Breast epithelium (tissue), 4 donors: ENCODE measurements at regions not wholly inside any gene's neighbourhood (a gene's known extent, or its start where the extent isn't known, plus 50 kb on each side); places are given as distances from the start of the nearest gene placed in this dataset.
"Not testable (repeated sequence)": the region's sequence is repeated elsewhere in the genome, so short reads cannot be mapped to it uniquely, and the experiment has no call there.

ENCODE experiments used
- DNase-seq, 2 donors: peaks; one replicate each; pipeline ENCODE4 v3.0.0-alpha.2; 2019; ENCODE audit warnings: low spot score in 2 of 2
- H3K27ac ChIP-seq, 2 donors: fragments of 200-600 bp; sonication (generic) in 1 of 2; one replicate each; pipeline ENCODE4 v1.5.1; 2016 to 2019; ENCODE audit warnings: mild to moderate bottlenecking in 1 of 2
- H3K27me3 ChIP-seq, 2 donors: fragments of 200-600 bp; sonication (generic) in 1 of 2; one replicate each; pipeline versions ENCODE4 v1.5.1 to v1.6.0; 2017 to 2019; ENCODE audit warnings: control low read depth in 1 of 2, mild to moderate bottlenecking in 1 of 2
- H3K36me3 ChIP-seq: fragments of 200-600 bp; one replicate; pipeline ENCODE4 v1.5.1; 2019
- H3K4me1 ChIP-seq, 2 donors: fragments of 200-600 bp; sonication (generic); one replicate each; pipeline ENCODE4 v1.5.1; 2016 to 2019; ENCODE audit warnings: control low read depth in 1 of 2
- H3K4me3 ChIP-seq, 3 donors: fragments of 200-600 bp; sonication (generic); 1 replicate in 2 of 3; 2 replicates in 1 of 3; pipeline ENCODE4 v1.5.1; 2016 to 2019; ENCODE audit warnings: mild to moderate bottlenecking in 3 of 3, moderate library complexity in 2 of 3
- H3K9me3 ChIP-seq, 2 donors: fragments of 200-600 bp; sonication (generic) in 1 of 2; one replicate each; pipeline ENCODE4 v1.5.1; 2016 to 2019; ENCODE audit warnings: control low read depth in 1 of 2
- POLR2A ChIP-seq: fragments of 450-650 bp; IDR thresholded peaks from one replicate; pipeline ENCODE4 v1.6.1; 2016; ENCODE audit warnings: antibody characterized with exemption, mild to moderate bottlenecking, moderate library complexity
- POLR2AphosphoS5 ChIP-seq, 3 donors: sonication (generic); formaldehyde crosslinking; IDR thresholded peaks; one replicate each; pipeline ENCODE4 v1.6.1; 2017; ENCODE audit warnings: antibody characterized with exemption in 3 of 3
- intact Hi-C: fragments of 100-400 bp; cut with DNase I; formaldehyde crosslinking; loops from one replicate; pipeline ENCODE4 v1.15.1; 2023; ENCODE audit warnings: low total_unique reads
- TF ChIP-seq, protein P1 (sequence below), 3 donors: fragments of 450-650 bp; IDR thresholded peaks; one replicate each; pipeline ENCODE4 v1.5.1; 2016 to 2017; ENCODE audit warnings: antibody characterized with exemption in 3 of 3, mild to moderate bottlenecking in 3 of 3, moderate library complexity in 3 of 3

DNA sequence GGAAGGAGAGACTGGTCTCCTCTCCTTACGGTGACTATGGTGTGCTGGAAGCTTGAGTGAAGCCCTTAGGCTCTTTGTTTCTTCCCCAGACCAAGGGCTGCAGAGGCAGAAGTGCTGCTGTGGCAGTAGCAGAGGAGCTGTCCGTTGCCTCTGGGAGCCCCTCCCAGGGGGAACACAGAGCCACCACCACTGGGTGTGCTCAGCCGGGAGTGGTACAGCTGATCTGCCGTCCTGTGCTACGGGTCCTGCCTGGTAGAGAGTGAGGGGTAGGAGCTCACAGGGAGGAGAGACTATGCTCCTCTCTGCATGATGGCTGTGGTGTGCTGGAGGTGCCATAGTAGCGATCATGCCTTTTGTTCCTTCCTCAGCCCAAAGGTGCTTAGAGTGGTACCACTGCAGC lies 318.7 kb downstream of the DOK5 start:
- Histone ChIP-seq H3K27me3 (no peaks in the 10 kb centered on the region), H3K9me3 (peaks cover 0 to 14% of the 10 kb centered on the region in 2 donors), H3K27ac (no peak overlapping the region), H3K36me3 (no peaks in the 10 kb centered on the region), H3K4me1 (no peaks in the 10 kb centered on the region), H3K4me3 (no peak overlapping the region)
- no peak for TF ChIP-seq POLR2A
- TF ChIP-seq, protein P1, sequence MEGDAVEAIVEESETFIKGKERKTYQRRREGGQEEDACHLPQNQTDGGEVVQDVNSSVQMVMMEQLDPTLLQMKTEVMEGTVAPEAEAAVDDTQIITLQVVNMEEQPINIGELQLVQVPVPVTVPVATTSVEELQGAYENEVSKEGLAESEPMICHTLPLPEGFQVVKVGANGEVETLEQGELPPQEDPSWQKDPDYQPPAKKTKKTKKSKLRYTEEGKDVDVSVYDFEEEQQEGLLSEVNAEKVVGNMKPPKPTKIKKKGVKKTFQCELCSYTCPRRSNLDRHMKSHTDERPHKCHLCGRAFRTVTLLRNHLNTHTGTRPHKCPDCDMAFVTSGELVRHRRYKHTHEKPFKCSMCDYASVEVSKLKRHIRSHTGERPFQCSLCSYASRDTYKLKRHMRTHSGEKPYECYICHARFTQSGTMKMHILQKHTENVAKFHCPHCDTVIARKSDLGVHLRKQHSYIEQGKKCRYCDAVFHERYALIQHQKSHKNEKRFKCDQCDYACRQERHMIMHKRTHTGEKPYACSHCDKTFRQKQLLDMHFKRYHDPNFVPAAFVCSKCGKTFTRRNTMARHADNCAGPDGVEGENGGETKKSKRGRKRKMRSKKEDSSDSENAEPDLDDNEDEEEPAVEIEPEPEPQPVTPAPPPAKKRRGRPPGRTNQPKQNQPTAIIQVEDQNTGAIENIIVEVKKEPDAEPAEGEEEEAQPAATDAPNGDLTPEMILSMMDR (IDR thresholded peaks at IDR 0.05) = no peak
- TF ChIP-seq POLR2AphosphoS5 (IDR thresholded peaks at IDR 0.05) = no peak
- intact Hi-C loops = no loop called here
- no peak for DNase-seq

DNA sequence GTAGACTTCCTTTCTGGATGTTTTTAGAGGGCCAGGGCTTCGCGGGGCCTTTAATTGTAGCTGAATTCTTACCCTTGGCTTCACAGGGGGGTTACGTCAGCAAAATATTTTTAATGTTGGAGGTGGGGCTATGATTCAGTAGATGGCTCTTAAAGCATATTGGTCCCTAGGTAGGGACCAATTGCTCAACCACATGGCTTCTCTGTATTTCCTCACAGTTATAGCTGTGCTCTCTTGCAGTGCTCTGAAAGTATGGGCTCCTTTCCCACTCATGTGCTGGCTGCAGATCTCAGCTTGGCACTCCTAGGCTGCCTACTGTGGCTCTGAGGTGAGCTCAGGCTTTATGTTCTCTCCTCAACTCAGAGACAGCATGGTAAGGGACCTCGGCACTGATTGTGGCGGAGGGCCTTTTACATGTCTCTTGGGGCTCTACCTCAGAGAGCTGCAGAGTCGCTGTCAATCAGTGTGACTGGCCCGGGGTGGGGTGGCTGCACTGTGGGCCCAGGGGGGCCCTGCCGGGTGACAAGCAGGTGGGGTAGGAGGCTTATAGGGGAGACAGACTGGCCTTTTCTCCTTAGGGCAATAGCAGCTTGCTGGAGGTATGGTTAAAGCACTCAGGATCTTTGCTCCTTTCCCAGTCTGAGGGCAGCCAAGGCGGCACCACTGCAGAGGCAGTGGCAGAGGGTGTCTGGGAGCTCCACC lies 318.0 kb downstream of the DOK5 start:
- no peak overlapping the region for H3K27ac ChIP-seq
- no peak overlapping the region for H3K4me3 ChIP-seq
- no peaks in the 10 kb centered on the region for H3K27me3 ChIP-seq
- no peaks in the 10 kb centered on the region for H3K4me1 ChIP-seq
- peaks cover 0 to 21% of the 10 kb centered on the region in 2 donors for H3K9me3 ChIP-seq
- no peak for DNase-seq
- intact Hi-C loops = no loop called here
- TF ChIP-seq, protein P1 (IDR thresholded peaks at IDR 0.05) = no peak
- TF ChIP-seq POLR2AphosphoS5 (IDR thresholded peaks at IDR 0.05) (no peak), POLR2A (no peak)
- H3K36me3 ChIP-seq = no peaks in the 10 kb centered on the region

DNA sequence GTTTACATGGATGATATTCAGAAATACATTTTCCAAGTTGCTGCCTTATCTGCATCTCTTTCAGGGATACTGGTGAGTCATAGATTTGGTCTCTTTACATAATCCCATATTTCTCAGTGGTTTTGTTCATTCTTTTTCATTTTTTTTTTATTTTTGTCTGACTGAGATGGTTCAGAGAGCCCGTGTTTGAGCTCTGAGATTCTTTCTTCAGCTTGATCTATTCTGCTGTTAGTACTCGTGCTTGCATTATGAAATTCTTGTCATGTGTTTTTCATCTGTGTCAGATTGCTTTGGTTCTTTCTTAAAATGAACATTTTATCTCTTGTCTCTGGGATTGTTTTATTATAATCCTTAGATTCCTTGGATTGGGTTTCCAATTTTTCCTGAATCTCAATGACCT lies 317.3 kb downstream of the DOK5 start:
- Histone ChIP-seq H3K27me3 (no peaks in the 10 kb centered on the region), H3K4me1 (no peaks in the 10 kb centered on the region), H3K36me3 (no peaks in the 10 kb centered on the region), H3K4me3 (no peak overlapping the region), H3K9me3 (peaks cover 0 to 24% of the 10 kb centered on the region in 2 donors), H3K27ac (no peak overlapping the region)
- no peak for TF ChIP-seq POLR2A
- TF ChIP-seq, protein P1 (IDR thresholded peaks at IDR 0.05) = no peak
- no peak for TF ChIP-seq POLR2AphosphoS5 (IDR thresholded peaks at IDR 0.05)
- DNase-seq = no peak
- intact Hi-C loops = no loop called here

DNA sequence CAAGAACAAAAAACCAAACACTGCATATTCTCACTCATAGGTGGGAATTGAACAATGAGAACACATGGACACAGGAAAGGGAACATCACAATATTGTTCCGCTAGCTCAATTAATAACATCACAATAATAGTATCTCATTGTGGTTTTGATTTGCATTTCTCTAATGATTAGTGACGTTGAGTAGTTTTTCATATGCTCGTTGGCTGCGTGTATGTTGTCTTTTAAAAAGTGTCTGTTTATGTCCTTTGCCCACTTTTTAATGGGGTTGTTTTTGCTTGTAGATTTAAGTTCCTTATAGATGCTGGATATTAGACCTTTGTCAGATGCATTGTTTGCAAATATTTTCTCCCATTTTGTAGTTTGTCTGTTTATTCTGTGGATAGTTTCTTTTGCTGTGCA lies 312.9 kb downstream of the DOK5 start:
- H3K36me3 ChIP-seq, H3K4me3 ChIP-seq, H3K4me1 ChIP-seq, H3K27me3 ChIP-seq, intact Hi-C loops, DNase-seq, H3K27ac ChIP-seq: not testable (repeated sequence)
- H3K9me3 ChIP-seq = peaks cover 0 to 19% of the 10 kb centered on the region in 2 donors

DNA sequence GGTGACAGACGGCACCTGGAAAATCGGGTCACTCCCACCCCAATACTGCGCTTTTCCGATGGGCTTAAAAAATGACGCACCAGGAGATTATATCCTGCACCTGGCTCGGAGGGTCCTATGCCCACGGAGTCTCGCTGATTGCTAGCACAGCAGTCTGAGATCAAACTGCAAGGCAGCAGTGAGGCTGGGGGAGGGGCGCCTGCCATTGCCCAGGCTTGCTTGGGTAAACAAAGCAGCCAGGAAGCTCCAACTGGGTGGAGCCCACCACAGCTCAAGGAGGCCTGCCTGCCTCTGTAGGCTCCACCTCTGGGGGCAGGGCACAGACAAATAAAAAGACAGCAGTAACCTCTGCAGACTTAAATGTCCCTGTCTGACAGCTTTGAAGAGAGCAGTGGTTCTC lies 307.4 kb downstream of the DOK5 start:
- H3K27me3 ChIP-seq, H3K4me1 ChIP-seq, intact Hi-C loops, DNase-seq, H3K4me3 ChIP-seq, H3K36me3 ChIP-seq, H3K9me3 ChIP-seq, H3K27ac ChIP-seq: not testable (repeated sequence)

DNA sequence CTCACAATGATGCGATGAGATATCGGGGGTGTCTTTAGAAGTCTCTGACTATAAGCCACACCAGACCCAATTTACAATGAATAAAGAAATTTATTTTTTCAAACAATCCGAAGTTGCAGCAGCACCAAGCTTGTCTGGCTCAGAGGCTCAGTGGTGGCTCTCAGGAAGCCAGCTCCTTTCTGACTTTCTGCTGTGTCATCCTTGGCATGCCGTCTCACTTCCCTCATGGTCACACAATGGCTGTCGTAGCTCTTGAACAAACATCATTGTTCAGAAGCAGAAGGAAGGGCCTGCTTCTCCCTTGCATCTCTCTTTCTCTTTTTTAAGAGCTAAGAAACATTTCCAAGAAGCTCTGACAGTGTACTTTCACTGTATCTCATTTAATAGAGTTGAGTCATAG lies 299.0 kb downstream of the DOK5 start:
- no peak for TF ChIP-seq POLR2AphosphoS5 (IDR thresholded peaks at IDR 0.05)
- no peak for TF ChIP-seq POLR2A
- TF ChIP-seq, protein P1 (IDR thresholded peaks at IDR 0.05) = no peak
- Histone ChIP-seq H3K9me3 (no peaks in the 10 kb centered on the region), H3K4me3 (no peak overlapping the region), H3K4me1 (no peaks in the 10 kb centered on the region), H3K36me3 (no peaks in the 10 kb centered on the region), H3K27me3 (no peaks in the 10 kb centered on the region), H3K27ac (no peak overlapping the region)
- no peak for DNase-seq
- intact Hi-C loops = no loop called here
